Mammary epithelial cell (primary cell): ENCODE measurements at regions not wholly inside any gene's neighbourhood (a gene's known extent, or its start where the extent isn't known, plus 50 kb on each side); places are given as distances from the start of the nearest gene placed in this dataset.

Source experiments
- CTCF ChIP-seq, 2 donors: IDR thresholded peaks in 1 of 2; conservative IDR thresholded peaks in 1 of 2; 2 replicates each; pipeline ENCODE4 v1.5.1; 2011 to 2012; ENCODE audit warnings: inconsistent platforms in 2 of 2, low read length in 2 of 2, mild to moderate bottlenecking in 2 of 2, control low read depth in 1 of 2, low read depth in 1 of 2; ENCODE audit not compliant: insufficient read depth in 1 of 2; ENCODE audit errors: extremely low read depth in 1 of 2
- EZH2 ChIP-seq: IDR thresholded peaks from 2 replicates; pipeline ENCODE4 v1.6.1; 2012; ENCODE audit warnings: low read length, inconsistent platforms, borderline replicate concordance

DNA sequence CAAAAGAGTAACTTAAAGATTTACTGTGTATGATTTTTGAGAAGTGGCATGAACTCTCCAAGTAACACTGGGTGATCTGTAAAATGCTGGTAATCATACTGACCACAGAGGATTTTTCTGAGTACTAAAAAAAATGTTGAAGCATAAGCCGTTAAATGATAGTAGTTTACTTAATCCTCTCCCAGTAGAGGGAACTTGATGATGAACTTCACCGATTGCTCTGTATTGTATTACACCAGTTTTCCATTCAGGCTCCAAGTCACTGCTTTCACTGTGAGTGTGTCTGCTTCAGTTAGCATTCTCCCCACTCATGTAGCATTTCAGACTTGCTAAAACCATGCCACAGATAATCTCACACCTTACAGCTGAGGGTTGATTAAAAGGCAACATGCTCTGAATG lies 294.1 kb downstream of the GBA3 start:
- no peak for TF ChIP-seq CTCF (conservative IDR thresholded peaks at IDR 0.05 in 1 of 2, IDR thresholded peaks at IDR 0.05 in 1 of 2; ENCODE audit: extremely low read depth in 1 of 2, insufficient read depth in 1 of 2, low read depth in 1 of 2, low read length in 2 of 2)
- TF ChIP-seq EZH2 = no peak
